Kidney (tissue), 13 donors: ENCODE measurements at regions not wholly inside any gene's neighbourhood (a gene's known extent, or its start where the extent isn't known, plus 50 kb on each side); places are given as distances from the start of the nearest gene placed in this dataset.
"Not testable (repeated sequence)": the region's sequence is repeated elsewhere in the genome, so short reads cannot be mapped to it uniquely, and the experiment has no call there.

Source experiments
- DNase-seq, 5 donors: peaks; one replicate each; pipeline ENCODE4 v3.0.0-alpha.2; 2013 to 2020
- FAIRE-seq: peaks from 2 replicates; lab custom pipeline; 2012; peaks lifted over from hg19 to GRCh38; lab: Jason Lieb, UNC
- H3K27ac ChIP-seq, 2 donors: one replicate each; pipeline ENCODE4 v1.7.0; 2013; ENCODE audit warnings: low read depth in 2 of 2, low read length in 2 of 2, inconsistent platforms in 1 of 2
- H3K27me3 ChIP-seq: one replicate; pipeline ENCODE4 v1.7.1; 2013; ENCODE audit warnings: low read length, inconsistent platforms; ENCODE audit not compliant: control insufficient read depth, insufficient read depth
- H3K36me3 ChIP-seq, 3 donors: one replicate each; pipeline versions ENCODE4 v1.7.0 to v1.7.1; 2013; ENCODE audit warnings: low read length in 3 of 3, control low read depth in 1 of 3, inconsistent platforms in 1 of 3; ENCODE audit not compliant: insufficient read depth in 3 of 3, control insufficient read depth in 2 of 3
- H3K4me1 ChIP-seq, 3 donors: one replicate each; pipeline versions ENCODE4 v1.7.0 to v1.7.1; 2013; ENCODE audit warnings: low read length in 3 of 3, inconsistent platforms in 1 of 3, low read depth in 1 of 3; ENCODE audit not compliant: control insufficient read depth in 2 of 3, insufficient read depth in 2 of 3
- H3K4me3 ChIP-seq, 3 donors: one replicate each; pipeline versions ENCODE4 v1.7.0 to v1.8.1; 2013; ENCODE audit warnings: low read length in 3 of 3, control low read depth in 1 of 3, inconsistent platforms in 1 of 3
- H3K9ac ChIP-seq, 3 donors: one replicate each; pipeline versions ENCODE4 v1.7.0 to v1.7.1; 2013; ENCODE audit warnings: low read length in 3 of 3, control low read depth in 1 of 3, inconsistent platforms in 1 of 3
- H3K9me3 ChIP-seq, 3 donors: one replicate each; pipeline versions ENCODE4 v1.7.0 to v1.7.1; 2013; ENCODE audit warnings: low read length in 3 of 3, control low read depth in 1 of 3, inconsistent platforms in 1 of 3; ENCODE audit not compliant: control insufficient read depth in 2 of 3, insufficient read depth in 1 of 3
- intact Hi-C: fragments of 100-400 bp; cut with DNase I; formaldehyde crosslinking; loops from one replicate; pipeline ENCODE4 v1.11.1; 2022
- TF ChIP-seq, protein P1 (sequence below): IDR thresholded peaks from 3 replicates; pipeline ENCODE4 v1.5.1; 2012; ENCODE audit warnings: mild to moderate bottlenecking, moderate library complexity, borderline replicate concordance; ENCODE audit not compliant: insufficient read depth; ENCODE audit errors: extremely low read depth
- donor health status: control.
- donor health status: control.
- donor health status: control.
- donor health status: control.
- donor health status: control.
- donor health status: DM: yes; HTN: yes; CAD: no.
- donor health status: Normal renal cell carcinoma (clear cell type).

DNA sequence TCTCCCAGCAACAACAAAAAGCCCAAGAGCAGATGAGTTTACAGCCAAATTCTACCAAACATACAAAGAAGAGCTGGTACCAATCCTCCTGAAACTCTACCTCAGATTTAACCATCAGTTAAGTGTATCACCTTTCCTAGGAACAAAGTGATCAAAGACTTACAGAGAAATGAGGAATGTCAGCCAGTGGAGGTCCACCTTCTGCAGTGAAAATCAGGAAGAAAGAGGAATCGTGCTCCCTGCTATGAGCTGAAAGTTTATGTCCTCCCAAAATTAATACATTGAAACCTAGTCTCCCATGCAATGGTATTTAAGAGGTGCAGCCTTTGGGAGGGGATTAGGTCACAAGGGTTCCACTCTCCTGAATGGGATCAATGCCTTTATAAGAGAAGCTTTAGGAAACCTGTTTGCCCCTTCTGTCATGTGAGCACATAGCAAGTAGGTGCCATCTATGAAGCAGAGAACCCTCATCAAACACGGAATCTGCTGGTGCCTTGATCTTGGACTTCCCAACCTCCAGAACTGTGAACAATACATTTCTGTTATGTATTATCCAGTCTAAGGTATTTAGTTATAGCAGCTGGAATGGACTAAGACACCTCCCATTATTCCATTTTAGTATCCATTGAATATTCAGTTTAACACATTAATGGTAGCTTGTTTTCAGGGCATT is 139.0 kb upstream of the FZD8 start:
- no peak for FAIRE-seq
- intact Hi-C loops = no loop called here
- Histone ChIP-seq H3K9ac (no peak overlapping the region), H3K36me3 (no peaks in the 10 kb centered on the region), H3K27me3 (no peaks in the 10 kb centered on the region), H3K27ac (no peak overlapping the region), H3K4me3 (no peak overlapping the region), H3K9me3 (no peaks in the 10 kb centered on the region), H3K4me1 (peaks cover 0 to 11% (median 4%) of the 10 kb centered on the region in 3 donors)
- TF ChIP-seq, protein P1, sequence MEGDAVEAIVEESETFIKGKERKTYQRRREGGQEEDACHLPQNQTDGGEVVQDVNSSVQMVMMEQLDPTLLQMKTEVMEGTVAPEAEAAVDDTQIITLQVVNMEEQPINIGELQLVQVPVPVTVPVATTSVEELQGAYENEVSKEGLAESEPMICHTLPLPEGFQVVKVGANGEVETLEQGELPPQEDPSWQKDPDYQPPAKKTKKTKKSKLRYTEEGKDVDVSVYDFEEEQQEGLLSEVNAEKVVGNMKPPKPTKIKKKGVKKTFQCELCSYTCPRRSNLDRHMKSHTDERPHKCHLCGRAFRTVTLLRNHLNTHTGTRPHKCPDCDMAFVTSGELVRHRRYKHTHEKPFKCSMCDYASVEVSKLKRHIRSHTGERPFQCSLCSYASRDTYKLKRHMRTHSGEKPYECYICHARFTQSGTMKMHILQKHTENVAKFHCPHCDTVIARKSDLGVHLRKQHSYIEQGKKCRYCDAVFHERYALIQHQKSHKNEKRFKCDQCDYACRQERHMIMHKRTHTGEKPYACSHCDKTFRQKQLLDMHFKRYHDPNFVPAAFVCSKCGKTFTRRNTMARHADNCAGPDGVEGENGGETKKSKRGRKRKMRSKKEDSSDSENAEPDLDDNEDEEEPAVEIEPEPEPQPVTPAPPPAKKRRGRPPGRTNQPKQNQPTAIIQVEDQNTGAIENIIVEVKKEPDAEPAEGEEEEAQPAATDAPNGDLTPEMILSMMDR = no peak
- DNase-seq = peak in 1 of 5 donors; percentile 40

DNA sequence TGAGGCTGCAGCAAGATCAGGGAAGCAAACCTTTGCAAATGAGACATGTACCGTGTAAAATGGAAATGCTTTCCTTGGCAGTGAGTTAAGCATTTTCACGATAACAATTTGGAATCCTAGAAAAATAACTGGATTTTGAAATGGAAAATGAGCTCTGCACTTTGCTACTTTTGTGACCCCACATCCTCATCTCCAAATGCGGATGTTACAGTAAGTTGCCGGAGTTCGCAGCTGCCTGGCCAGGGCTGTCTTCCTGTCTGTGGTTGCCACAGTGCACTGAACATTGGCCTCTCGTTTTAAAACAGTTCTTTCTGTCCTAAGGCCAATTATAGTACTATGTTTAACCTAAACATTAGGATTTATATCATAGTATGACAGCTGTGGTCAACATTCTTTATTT is 136.2 kb upstream of the FZD8 start:
- TF ChIP-seq, protein P1 = no peak
- Histone ChIP-seq H3K4me1 (peaks cover 0 to 6% (median 0%) of the 10 kb centered on the region in 3 donors), H3K4me3 (no peak overlapping the region), H3K27ac (no peak overlapping the region), H3K9me3 (no peaks in the 10 kb centered on the region), H3K27me3 (no peaks in the 10 kb centered on the region), H3K36me3 (no peaks in the 10 kb centered on the region), H3K9ac (no peak overlapping the region)
- DNase-seq (no peak), FAIRE-seq (no peak)
- intact Hi-C loops = no loop called here

DNA sequence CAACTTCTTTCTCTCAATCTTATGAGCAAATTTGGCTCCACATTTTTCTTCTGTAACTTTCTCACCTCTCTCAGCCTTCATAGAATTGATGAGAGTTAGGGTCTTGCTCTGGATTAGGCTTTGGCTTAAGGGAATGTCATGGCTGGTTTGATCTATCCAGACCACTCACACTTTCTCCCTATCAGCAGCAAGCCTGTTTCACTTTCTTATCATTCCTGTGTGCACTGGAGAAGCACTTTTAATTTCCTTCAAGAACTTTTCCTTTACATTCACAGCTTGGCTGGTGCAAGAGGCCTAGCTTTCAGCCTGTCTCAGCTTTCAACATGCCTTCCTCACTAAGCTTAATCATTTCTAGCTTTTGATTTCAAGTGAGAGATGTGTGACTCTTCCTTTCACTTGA is 134.5 kb upstream of the FZD8 start:
- H3K27ac ChIP-seq, intact Hi-C loops, H3K9me3 ChIP-seq, H3K4me1 ChIP-seq, H3K36me3 ChIP-seq, H3K27me3 ChIP-seq, H3K9ac ChIP-seq, DNase-seq, H3K4me3 ChIP-seq, FAIRE-seq: not testable (repeated sequence)

DNA sequence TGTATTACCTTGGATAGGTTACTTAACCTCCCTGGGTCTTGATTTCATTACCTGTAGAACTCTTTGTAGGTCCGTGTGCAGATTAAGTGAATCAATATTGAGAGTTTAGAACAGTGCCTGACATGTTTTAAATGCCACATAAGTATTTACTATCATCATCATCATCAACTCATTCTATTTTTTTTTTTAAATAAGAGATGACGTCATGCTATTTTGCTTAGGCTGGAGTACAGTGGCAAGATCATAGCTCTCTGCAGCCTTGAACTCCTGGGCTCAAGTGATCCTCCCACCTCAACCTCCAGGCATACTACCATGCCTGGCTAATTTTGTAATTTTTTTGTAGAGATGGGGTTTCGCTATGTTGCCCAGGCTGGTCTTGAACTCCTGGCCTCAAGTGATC is 132.0 kb upstream of the FZD8 start:
- TF ChIP-seq, protein P1 = no peak
- H3K4me1 ChIP-seq = peaks cover 0 to 16% (median 4%) of the 10 kb centered on the region in 3 donors
- H3K9ac ChIP-seq = no peak overlapping the region
- H3K27ac ChIP-seq = no peak overlapping the region
- H3K9me3 ChIP-seq = no peaks in the 10 kb centered on the region
- no peaks in the 10 kb centered on the region for H3K27me3 ChIP-seq
- FAIRE-seq = no peak
- H3K4me3 ChIP-seq = no peak overlapping the region
- no peaks in the 10 kb centered on the region for H3K36me3 ChIP-seq
- intact Hi-C loops = no loop called here
- DNase-seq = no peak
